ENCODE measurements at regions not wholly inside any gene's neighbourhood (a gene's known extent, or its start where the extent isn't known, plus 50 kb on each side); places are given as distances from the start of the nearest gene placed in this dataset.

GRCh38 chr11:127493330-127494022, 492.9 kb upstream of the KIRREL3 start:
- Mint-ChIP-seq H3K9me3 (peaks cover 10% of the 10 kb centered on the region), H3K27me3 (no peaks in the 10 kb centered on the region), H3K4me1 (no peaks in the 10 kb centered on the region), H3K27ac (ENCODE audit: low read depth) (no peak overlapping the region), H3K36me3 (ENCODE audit: insufficient read depth) (no peaks in the 10 kb centered on the region), H3K4me3 (no peak overlapping the region)
- no peak for DNase-seq (ENCODE audit: low spot score in 2 of 2)
- no peak for ATAC-seq (replicated peaks; ENCODE audit: extremely low read depth, poor library complexity, severe bottlenecking)

GRCh38 chr11:127492029-127492428, 491.5 kb upstream of the KIRREL3 start:
- ATAC-seq (replicated peaks; ENCODE audit: extremely low read depth, poor library complexity, severe bottlenecking), result no peak
- DNase-seq (ENCODE audit: low spot score in 2 of 2), result no peak
- H3K27ac Mint-ChIP-seq (ENCODE audit: low read depth), result no peak overlapping the region
- H3K4me3 Mint-ChIP-seq, result no peak overlapping the region
- peaks cover 10% of the 10 kb centered on the region for H3K9me3 Mint-ChIP-seq
- H3K4me1 Mint-ChIP-seq, result no peaks in the 10 kb centered on the region
- H3K27me3 Mint-ChIP-seq, result no peaks in the 10 kb centered on the region
- no peaks in the 10 kb centered on the region for H3K36me3 Mint-ChIP-seq (ENCODE audit: insufficient read depth)

- DNase-seq (ENCODE audit: low spot score in 2 of 2) (no peak), ATAC-seq (replicated peaks; ENCODE audit: extremely low read depth, poor library complexity, severe bottlenecking) (no peak)
- Mint-ChIP-seq H3K27me3 (no peaks in the 10 kb centered on the region), H3K4me3 (no peak overlapping the region), H3K4me1 (no peaks in the 10 kb centered on the region), H3K27ac (ENCODE audit: low read depth) (no peak overlapping the region), H3K36me3 (ENCODE audit: insufficient read depth) (no peaks in the 10 kb centered on the region), H3K9me3 (peaks cover 10% of the 10 kb centered on the region)
These were observed 491.0 kb upstream of the KIRREL3 start for GRCh38 chr11:127491589-127491988.

GRCh38 chr11:127490896-127491295, 490.3 kb upstream of the KIRREL3 start:
- Mint-ChIP-seq H3K4me1 (no peaks in the 10 kb centered on the region), H3K4me3 (no peak overlapping the region), H3K36me3 (ENCODE audit: insufficient read depth) (no peaks in the 10 kb centered on the region), H3K9me3 (peaks cover 8% of the 10 kb centered on the region), H3K27ac (ENCODE audit: low read depth) (no peak overlapping the region), H3K27me3 (no peaks in the 10 kb centered on the region)
- no peak for ATAC-seq (replicated peaks; ENCODE audit: extremely low read depth, poor library complexity, severe bottlenecking)
- no peak for DNase-seq (ENCODE audit: low spot score in 2 of 2)

GRCh38 chr11:127485541-127485940, 485.0 kb upstream of the KIRREL3 start:
- Mint-ChIP-seq H3K4me3 (no peak overlapping the region), H3K9me3 (no peaks in the 10 kb centered on the region), H3K27ac (ENCODE audit: low read depth) (no peak overlapping the region), H3K4me1 (no peaks in the 10 kb centered on the region), H3K36me3 (ENCODE audit: insufficient read depth) (no peaks in the 10 kb centered on the region), H3K27me3 (no peaks in the 10 kb centered on the region)
- no peak for ATAC-seq (replicated peaks; ENCODE audit: extremely low read depth, poor library complexity, severe bottlenecking)
- no peak for DNase-seq (ENCODE audit: low spot score in 2 of 2)

DNA sequence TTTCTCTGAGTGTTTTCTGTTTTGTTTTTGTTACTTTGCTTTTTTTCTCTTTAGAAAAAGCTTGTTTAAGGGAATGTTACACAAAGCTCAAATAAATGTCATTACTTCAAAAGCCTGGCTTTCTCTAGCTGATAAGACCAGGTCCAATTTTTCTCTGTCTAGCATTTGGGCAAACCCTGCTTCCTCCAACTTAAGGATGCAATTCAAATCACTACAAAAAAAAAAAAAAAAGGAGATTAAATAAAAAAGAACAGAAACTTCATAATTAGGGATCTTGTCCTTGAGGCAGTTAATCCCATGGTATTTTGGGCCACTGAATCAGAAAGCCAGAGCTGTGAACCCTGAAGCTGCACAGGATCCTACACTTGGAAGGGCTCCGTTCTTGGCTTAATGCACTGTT, 480.8 kb upstream of the KIRREL3 start:
- ATAC-seq (replicated peaks; ENCODE audit: extremely low read depth, poor library complexity, severe bottlenecking), result no peak
- no peak overlapping the region for H3K4me3 Mint-ChIP-seq

GRCh38 chr11:127478826-127479225, 478.3 kb upstream of the KIRREL3 start:
- no peak overlapping the region for H3K4me3 Mint-ChIP-seq
- no peak for DNase-seq (ENCODE audit: low spot score in 2 of 2)
- H3K27ac Mint-ChIP-seq (ENCODE audit: low read depth), result no peak overlapping the region
- no peak for ATAC-seq (replicated peaks; ENCODE audit: extremely low read depth, poor library complexity, severe bottlenecking)
- no peaks in the 10 kb centered on the region for H3K9me3 Mint-ChIP-seq
- no peaks in the 10 kb centered on the region for H3K36me3 Mint-ChIP-seq (ENCODE audit: insufficient read depth)
- H3K27me3 Mint-ChIP-seq, result no peaks in the 10 kb centered on the region
- no peaks in the 10 kb centered on the region for H3K4me1 Mint-ChIP-seq

More for the DNA sequence above, 480.8 kb upstream of the KIRREL3 start:
- no peaks in the 10 kb centered on the region for H3K4me1 Mint-ChIP-seq
- H3K36me3 Mint-ChIP-seq (ENCODE audit: insufficient read depth), result no peaks in the 10 kb centered on the region
- no peak overlapping the region for H3K27ac Mint-ChIP-seq (ENCODE audit: low read depth)
- H3K27me3 Mint-ChIP-seq, result no peaks in the 10 kb centered on the region
- DNase-seq (ENCODE audit: low spot score in 2 of 2), result no peak
- no peaks in the 10 kb centered on the region for H3K9me3 Mint-ChIP-seq

DNA sequence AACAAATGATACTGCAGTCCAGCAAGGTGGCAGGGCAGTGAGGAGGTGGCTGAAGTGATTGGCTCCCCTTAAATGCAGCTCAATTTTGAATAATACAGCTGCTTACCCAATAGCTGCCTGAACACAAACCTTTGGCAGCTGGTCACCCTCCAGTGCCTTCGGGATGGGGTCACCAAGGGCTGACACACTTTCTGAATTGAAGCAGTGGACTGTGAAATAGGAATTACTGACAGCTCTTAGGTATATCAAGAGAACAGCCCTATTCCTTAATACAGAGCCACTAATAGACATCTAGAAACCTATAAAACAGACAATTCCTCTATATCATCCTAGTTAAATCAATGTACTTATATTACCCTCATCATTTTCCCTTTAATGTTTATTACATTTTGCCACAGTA, 474.2 kb upstream of the KIRREL3 start:
- Mint-ChIP-seq H3K27ac (ENCODE audit: low read depth) (no peak overlapping the region), H3K36me3 (ENCODE audit: insufficient read depth) (peaks cover 2% of the 10 kb centered on the region), H3K4me3 (no peak overlapping the region), H3K4me1 (no peaks in the 10 kb centered on the region), H3K9me3 (no peaks in the 10 kb centered on the region), H3K27me3 (no peaks in the 10 kb centered on the region)
- DNase-seq (ENCODE audit: low spot score in 2 of 2) (no peak), ATAC-seq (replicated peaks; ENCODE audit: extremely low read depth, poor library complexity, severe bottlenecking) (no peak)

DNA sequence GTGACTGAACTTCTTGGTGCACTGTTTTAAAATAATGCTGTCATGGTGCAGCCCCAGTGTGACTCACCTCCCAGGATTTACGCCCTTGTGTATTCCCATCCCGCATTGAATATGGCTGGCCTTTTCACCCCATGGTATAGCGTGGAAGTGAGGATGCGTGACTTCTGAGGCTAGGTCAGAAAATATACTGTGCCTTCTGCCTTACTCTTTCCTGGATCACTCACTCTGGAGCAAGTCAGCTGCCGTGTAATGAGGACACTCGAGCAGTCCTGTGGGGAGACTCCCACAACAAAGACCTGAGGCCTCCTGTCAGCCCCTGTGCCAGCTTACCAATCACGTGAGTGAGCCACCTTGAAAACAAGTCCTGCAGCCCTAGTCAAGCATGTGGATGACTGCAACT, 471.9 kb upstream of the KIRREL3 start:
- no peaks in the 10 kb centered on the region for H3K27me3 Mint-ChIP-seq
- no peak overlapping the region for H3K4me3 Mint-ChIP-seq
- H3K4me1 Mint-ChIP-seq, result no peaks in the 10 kb centered on the region
- H3K27ac Mint-ChIP-seq (ENCODE audit: low read depth), result no peak overlapping the region
- H3K9me3 Mint-ChIP-seq, result no peaks in the 10 kb centered on the region
- no peak for ATAC-seq (replicated peaks; ENCODE audit: extremely low read depth, poor library complexity, severe bottlenecking)
- peaks cover 2% of the 10 kb centered on the region for H3K36me3 Mint-ChIP-seq (ENCODE audit: insufficient read depth)
- DNase-seq (ENCODE audit: low spot score in 2 of 2), result no peak

DNA sequence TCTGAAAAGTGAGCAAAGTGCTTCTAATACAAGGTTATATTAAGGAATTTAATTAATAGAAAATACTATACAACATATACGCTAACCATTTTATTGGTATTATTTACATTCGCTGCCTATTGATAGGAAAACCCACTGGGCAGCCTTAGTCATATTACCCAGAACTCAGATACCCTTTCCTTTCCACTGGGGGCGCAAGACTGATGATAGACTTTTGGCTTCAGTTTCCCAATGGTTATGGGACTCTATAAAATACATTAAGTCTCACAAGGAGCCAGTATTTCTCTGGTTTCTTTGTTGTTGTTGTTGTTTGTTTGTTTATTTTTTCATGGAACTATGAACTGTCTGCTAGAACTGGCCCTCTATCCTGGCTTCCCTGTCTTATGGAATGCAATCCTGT, 471.1 kb upstream of the KIRREL3 start:
- no peak for DNase-seq (ENCODE audit: low spot score in 2 of 2)

DNA sequence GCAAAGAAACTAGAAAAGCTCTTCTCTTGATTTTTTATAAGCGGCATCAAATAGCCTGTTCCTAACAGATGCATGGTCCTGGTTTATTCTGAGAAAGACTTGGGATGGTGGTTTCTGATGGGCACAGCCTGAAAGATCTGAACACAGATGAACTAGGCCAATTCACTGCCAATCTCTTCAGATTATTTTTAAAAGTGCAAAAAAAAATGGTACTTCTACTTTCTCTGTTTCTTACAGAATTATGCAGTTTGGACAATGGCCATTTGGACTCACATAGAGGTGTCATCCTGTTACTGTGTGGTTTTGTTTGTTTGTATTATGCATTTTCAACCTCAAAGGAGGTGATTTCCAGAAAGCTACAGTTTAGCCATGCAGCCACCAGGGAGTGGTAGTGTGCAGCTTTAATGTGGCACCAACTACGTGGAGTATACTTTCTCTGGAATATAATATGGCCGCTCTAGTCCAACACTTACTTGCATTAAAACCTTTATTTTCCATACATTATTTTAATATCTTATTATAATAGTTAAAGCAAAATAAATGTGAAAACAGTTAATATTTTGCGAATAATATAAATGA, 469.8 kb upstream of the KIRREL3 start:
- Mint-ChIP-seq H3K4me3 (no peak overlapping the region), H3K4me1 (no peaks in the 10 kb centered on the region), H3K27ac (ENCODE audit: low read depth) (no peak overlapping the region), H3K36me3 (ENCODE audit: insufficient read depth) (peaks cover 2% of the 10 kb centered on the region), H3K9me3 (peaks cover 5% of the 10 kb centered on the region), H3K27me3 (no peaks in the 10 kb centered on the region)
- DNase-seq (ENCODE audit: low spot score in 2 of 2), result no peak
- no peak for ATAC-seq (replicated peaks; ENCODE audit: extremely low read depth, poor library complexity, severe bottlenecking)

More for the DNA sequence above, 471.1 kb upstream of the KIRREL3 start:
- Mint-ChIP-seq H3K36me3 (ENCODE audit: insufficient read depth) (peaks cover 2% of the 10 kb centered on the region), H3K4me1 (no peaks in the 10 kb centered on the region), H3K4me3 (no peak overlapping the region), H3K27ac (ENCODE audit: low read depth) (no peak overlapping the region), H3K27me3 (no peaks in the 10 kb centered on the region), H3K9me3 (no peaks in the 10 kb centered on the region)
- no peak for ATAC-seq (replicated peaks; ENCODE audit: extremely low read depth, poor library complexity, severe bottlenecking)

DNA sequence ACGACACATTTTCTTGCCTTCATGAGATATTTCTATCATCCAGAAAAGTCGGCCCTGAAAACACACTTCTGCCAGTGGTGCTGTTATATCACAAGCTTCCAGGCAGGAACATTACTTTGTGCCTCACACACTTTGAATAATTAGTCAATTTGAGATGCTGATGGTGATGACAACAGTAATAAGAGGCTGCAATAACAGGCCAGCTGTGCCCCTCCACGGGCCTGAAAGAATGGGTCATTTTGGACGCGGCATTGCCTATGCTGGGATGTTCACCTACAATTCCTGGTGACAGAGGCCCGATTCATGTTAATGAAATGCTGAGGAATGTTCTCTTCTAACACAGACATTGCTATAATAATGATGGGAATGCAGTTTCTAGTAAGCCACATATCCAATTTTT, 463.8 kb upstream of the KIRREL3 start:
- peaks cover 1% of the 10 kb centered on the region for H3K36me3 Mint-ChIP-seq (ENCODE audit: insufficient read depth)
- DNase-seq (ENCODE audit: low spot score in 2 of 2) (no peak), ATAC-seq (replicated peaks; ENCODE audit: extremely low read depth, poor library complexity, severe bottlenecking) (no peak)
- no peaks in the 10 kb centered on the region for H3K27me3 Mint-ChIP-seq
- no peaks in the 10 kb centered on the region for H3K4me1 Mint-ChIP-seq
- H3K9me3 Mint-ChIP-seq, result peaks cover 5% of the 10 kb centered on the region
- no peak overlapping the region for H3K4me3 Mint-ChIP-seq
- no peak overlapping the region for H3K27ac Mint-ChIP-seq (ENCODE audit: low read depth)

- H3K4me1 Mint-ChIP-seq, result no peaks in the 10 kb centered on the region
- H3K27me3 Mint-ChIP-seq, result no peaks in the 10 kb centered on the region
- no peak overlapping the region for H3K4me3 Mint-ChIP-seq
- H3K27ac Mint-ChIP-seq (ENCODE audit: low read depth), result no peak overlapping the region
- H3K9me3 Mint-ChIP-seq, result peaks cover 5% of the 10 kb centered on the region
- ATAC-seq (replicated peaks; ENCODE audit: extremely low read depth, poor library complexity, severe bottlenecking) (no peak), DNase-seq (ENCODE audit: low spot score in 2 of 2) (no peak)
- H3K36me3 Mint-ChIP-seq (ENCODE audit: insufficient read depth), result peaks cover 1% of the 10 kb centered on the region
These were observed 461.4 kb upstream of the KIRREL3 start for GRCh38 chr11:127462065-127462344.
